ENCODE measurements at regions not wholly inside any gene's neighbourhood (a gene's known extent, or its start where the extent isn't known, plus 50 kb on each side); places are given as distances from the start of the nearest gene placed in this dataset.
A peak's percentile ranks its signal among the peaks of the same experiment; 100 is the strongest.

- 71 to 88% (median 86%) methylated on average over 6 of the region's 6 CpGs for WGBS, 4 donors
- H3K4me1 ChIP-seq: no peaks in the 10 kb centered on the region
- intact Hi-C loops (cut with DNase I): no loop called here
- ATAC-seq: peak in 1 of 4 donors; percentile 28
- H3K9me3 ChIP-seq: peaks cover 0 to 15% (median 2%) of the 10 kb centered on the region in 12 donors
- DNase-seq: no peak
- no peak overlapping the region for H3K27ac ChIP-seq
- no peak for TF ChIP-seq POLR2A (IDR thresholded peaks at IDR 0.05)
- no peak for TF ChIP-seq CTCF (IDR thresholded peaks at IDR 0.05)
- no peaks in the 10 kb centered on the region for H3K27me3 ChIP-seq
- H3K36me3 ChIP-seq: no peaks in the 10 kb centered on the region
- no peak overlapping the region for H3K4me3 ChIP-seq
These were observed 233.2 kb downstream of the ACKR3 start for GRCh38 chr2:236802862-236803261.

- WGBS, 4 donors: 74 to 86% (median 76%) methylated on average over 20 of the region's 20 CpGs
- H3K4me3 ChIP-seq: no peak overlapping the region
- H3K4me1 ChIP-seq: no peaks in the 10 kb centered on the region
- H3K27me3 ChIP-seq: no peaks in the 10 kb centered on the region
- intact Hi-C loops (cut with DNase I): no loop called here
- no peak overlapping the region for H3K27ac ChIP-seq
- H3K36me3 ChIP-seq: no peaks in the 10 kb centered on the region
- DNase-seq (no peak), ATAC-seq (no peak)
- TF ChIP-seq CTCF (IDR thresholded peaks at IDR 0.05) (no peak), POLR2A (IDR thresholded peaks at IDR 0.05) (no peak)
- peaks cover 0 to 21% (median 4%) of the 10 kb centered on the region in 12 donors for H3K9me3 ChIP-seq
These were observed 234.0 kb downstream of the ACKR3 start for GRCh38 chr2:236803621-236804020.

- H3K9me3 ChIP-seq: peaks cover 0 to 41% (median 13%) of the 10 kb centered on the region in 12 donors
- 78 to 84% (median 81%) methylated on average over 6 of the region's 6 CpGs for WGBS, 4 donors
- no peaks in the 10 kb centered on the region for H3K36me3 ChIP-seq
- no peak overlapping the region for H3K4me3 ChIP-seq
- ATAC-seq (no peak), DNase-seq (no peak)
- H3K4me1 ChIP-seq: no peaks in the 10 kb centered on the region
- TF ChIP-seq POLR2A (IDR thresholded peaks at IDR 0.05) (no peak), CTCF (IDR thresholded peaks at IDR 0.05) (no peak)
- H3K27me3 ChIP-seq: no peaks in the 10 kb centered on the region
- intact Hi-C loops (cut with DNase I): no loop called here
- H3K27ac ChIP-seq: no peak overlapping the region
These were observed 236.3 kb downstream of the ACKR3 start for GRCh38 chr2:236805800-236806531.

- Histone ChIP-seq H3K4me3 (no peak overlapping the region), H3K9me3 (peaks cover 0 to 41% (median 13%) of the 10 kb centered on the region in 12 donors), H3K27me3 (peaks cover 0 to 2% (median 0%) of the 10 kb centered on the region in 9 donors), H3K36me3 (no peaks in the 10 kb centered on the region), H3K4me1 (no peaks in the 10 kb centered on the region), H3K27ac (no peak overlapping the region)
- ATAC-seq: no peak
- TF ChIP-seq POLR2A (IDR thresholded peaks at IDR 0.05) (no peak), CTCF (IDR thresholded peaks at IDR 0.05) (no peak)
- DNase-seq: no peak
- 88 to 95% (median 93%) methylated on average over 1 of the region's 1 CpG for WGBS, 4 donors
- intact Hi-C loops (cut with DNase I): no loop called here
These were observed 240.1 kb downstream of the ACKR3 start for GRCh38 chr2:236809716-236810115.
